K562 (cell line): ENCODE measurements at regions not wholly inside any gene's neighbourhood (a gene's known extent, or its start where the extent isn't known, plus 50 kb on each side); places are given as distances from the start of the nearest gene placed in this dataset.

Source experiments
- BRCA1 ChIP-seq, 2 experiments: fragments of 450-650 bp in 1 of 2; sonication (generic) in 1 of 2; formaldehyde crosslinking in 1 of 2; IDR thresholded peaks; 2 replicates each; pipeline versions ENCODE4 v1.5.0 to v1.6.1; 2017 to 2020; ENCODE audit warnings: mild to moderate bottlenecking in 1 of 2, missing genetic modification reagents in 1 of 2
- FIP1L1 ChIP-seq: fragments of 200-400 bp; formaldehyde crosslinking; IDR thresholded peaks from 2 replicates; pipeline ENCODE4 v1.6.1; 2018; ENCODE audit warnings: mild to moderate bottlenecking, low read depth, low read length; ENCODE audit not compliant: poor library complexity, severe bottlenecking
- FOS ChIP-seq: IDR thresholded peaks from 3 replicates; pipeline ENCODE4 v1.6.1; 2011; ENCODE audit not compliant: insufficient read length; ENCODE audit errors: extremely low read depth
- JUNB ChIP-seq: fragments of 450-650 bp; formaldehyde crosslinking; conservative IDR thresholded peaks from 2 replicates; pipeline ENCODE4 v1.4.0; 2020; ENCODE audit warnings: mild to moderate bottlenecking
- POLR2A ChIP-seq: fragments of 450-650 bp; conservative IDR thresholded peaks from 2 replicates; pipeline ENCODE4 v1.6.1; 2016
- POLR3A ChIP-seq: IDR thresholded peaks from 2 replicates; pipeline ENCODE4 v1.6.1; 2011; ENCODE audit warnings: borderline replicate concordance, mild to moderate bottlenecking, moderate library complexity; ENCODE audit not compliant: insufficient read length, insufficient read depth; ENCODE audit errors: extremely low read depth
- ZBTB1 ChIP-seq: sonication (generic); formaldehyde crosslinking; IDR thresholded peaks from 2 replicates; pipeline ENCODE4 v1.8.1; 2023; ENCODE audit warnings: missing genetic modification reagents, low read depth, mild to moderate bottlenecking, borderline replicate concordance
- ZNF695 ChIP-seq: fragments of 450-650 bp; formaldehyde crosslinking; IDR thresholded peaks from 2 replicates; pipeline ENCODE4 v1.4.0; 2020; ENCODE audit warnings: mild to moderate bottlenecking, moderate library complexity
- ZNF76 ChIP-seq: fragments of 250-450 bp; sonication (Bioruptor Pico); IDR thresholded peaks from 2 replicates; pipeline ENCODE4 v1.4.0; 2020; ENCODE audit warnings: mild to moderate bottlenecking, moderate library complexity, borderline replicate concordance
- TF ChIP-seq, protein P1 (sequence below), 3 experiments: IDR thresholded peaks in 2 of 3; conservative IDR thresholded peaks in 1 of 3; 2 replicates each; pipeline ENCODE4 v1.5.1; 2011 to 2012; ENCODE audit warnings: low read length in 3 of 3, mild to moderate bottlenecking in 3 of 3, control low read depth in 2 of 3, improper control_type of control experiment in 1 of 3, inconsistent platforms in 1 of 3, low read depth in 1 of 3, mixed read lengths in 1 of 3, moderate library complexity in 1 of 3; ENCODE audit not compliant: insufficient read depth in 2 of 3
- TF ChIP-seq, protein P2 (sequence below): fragments of 250-450 bp; sonication (Bioruptor Pico); IDR thresholded peaks from 2 replicates; pipeline ENCODE4 v1.5.0; 2022; ENCODE audit warnings: mild to moderate bottlenecking

DNA sequence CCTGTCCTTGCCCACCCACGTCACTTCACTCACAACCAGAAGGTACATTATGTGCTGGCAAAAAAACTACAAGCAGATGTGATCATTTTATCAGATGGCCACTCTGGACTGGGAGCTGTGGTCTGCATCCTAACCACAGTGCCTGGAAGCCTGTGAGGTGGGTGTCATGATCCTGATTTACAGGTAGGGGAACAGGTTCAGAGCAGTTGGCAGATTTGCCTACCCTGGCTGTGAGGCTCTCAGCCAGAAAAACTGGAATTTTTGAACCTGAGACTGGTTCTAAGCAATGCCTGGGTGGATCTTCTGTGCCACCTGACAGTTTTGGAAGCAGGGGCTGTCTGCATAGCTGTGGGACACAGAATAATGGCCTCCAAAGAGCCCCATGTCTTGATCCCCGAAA, 150.8 kb downstream of the SYF2 start:
- TF ChIP-seq FIP1L1 (no peak), ZNF695 (no peak), ZBTB1 (CRISPR knock-in tag) (no peak), ZNF76 (no peak), JUNB (CRISPR knock-in tag) (no peak), POLR2A (no peak), BRCA1 (IDR thresholded peaks at IDR 0.05) (no peak), BRCA1 (CRISPR knock-in tag; IDR thresholded peaks at IDR 0.05) (no peak), FOS (no peak), POLR3A (no peak)
- TF ChIP-seq, protein P1, sequence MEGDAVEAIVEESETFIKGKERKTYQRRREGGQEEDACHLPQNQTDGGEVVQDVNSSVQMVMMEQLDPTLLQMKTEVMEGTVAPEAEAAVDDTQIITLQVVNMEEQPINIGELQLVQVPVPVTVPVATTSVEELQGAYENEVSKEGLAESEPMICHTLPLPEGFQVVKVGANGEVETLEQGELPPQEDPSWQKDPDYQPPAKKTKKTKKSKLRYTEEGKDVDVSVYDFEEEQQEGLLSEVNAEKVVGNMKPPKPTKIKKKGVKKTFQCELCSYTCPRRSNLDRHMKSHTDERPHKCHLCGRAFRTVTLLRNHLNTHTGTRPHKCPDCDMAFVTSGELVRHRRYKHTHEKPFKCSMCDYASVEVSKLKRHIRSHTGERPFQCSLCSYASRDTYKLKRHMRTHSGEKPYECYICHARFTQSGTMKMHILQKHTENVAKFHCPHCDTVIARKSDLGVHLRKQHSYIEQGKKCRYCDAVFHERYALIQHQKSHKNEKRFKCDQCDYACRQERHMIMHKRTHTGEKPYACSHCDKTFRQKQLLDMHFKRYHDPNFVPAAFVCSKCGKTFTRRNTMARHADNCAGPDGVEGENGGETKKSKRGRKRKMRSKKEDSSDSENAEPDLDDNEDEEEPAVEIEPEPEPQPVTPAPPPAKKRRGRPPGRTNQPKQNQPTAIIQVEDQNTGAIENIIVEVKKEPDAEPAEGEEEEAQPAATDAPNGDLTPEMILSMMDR (IDR thresholded peaks at IDR 0.05 in 2 of 3, conservative IDR thresholded peaks at IDR 0.05 in 1 of 3; ENCODE audit: insufficient read depth in 2 of 3, low read depth in 1 of 3, low read length in 3 of 3) = no peak
- TF ChIP-seq, protein P2, sequence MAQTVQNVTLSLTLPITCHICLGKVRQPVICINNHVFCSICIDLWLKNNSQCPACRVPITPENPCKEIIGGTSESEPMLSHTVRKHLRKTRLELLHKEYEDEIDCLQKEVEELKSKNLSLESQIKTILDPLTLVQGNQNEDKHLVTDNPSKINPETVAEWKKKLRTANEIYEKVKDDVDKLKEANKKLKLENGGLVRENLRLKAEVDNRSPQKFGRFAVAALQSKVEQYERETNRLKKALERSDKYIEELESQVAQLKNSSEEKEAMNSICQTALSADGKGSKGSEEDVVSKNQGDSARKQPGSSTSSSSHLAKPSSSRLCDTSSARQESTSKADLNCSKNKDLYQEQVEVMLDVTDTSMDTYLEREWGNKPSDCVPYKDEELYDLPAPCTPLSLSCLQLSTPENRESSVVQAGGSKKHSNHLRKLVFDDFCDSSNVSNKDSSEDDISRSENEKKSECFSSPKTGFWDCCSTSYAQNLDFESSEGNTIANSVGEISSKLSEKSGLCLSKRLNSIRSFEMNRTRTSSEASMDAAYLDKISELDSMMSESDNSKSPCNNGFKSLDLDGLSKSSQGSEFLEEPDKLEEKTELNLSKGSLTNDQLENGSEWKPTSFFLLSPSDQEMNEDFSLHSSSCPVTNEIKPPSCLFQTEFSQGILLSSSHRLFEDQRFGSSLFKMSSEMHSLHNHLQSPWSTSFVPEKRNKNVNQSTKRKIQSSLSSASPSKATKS (CRISPR knock-in tag) = no peak
